GM19467 (cell line): ENCODE measurements at regions not wholly inside any gene's neighbourhood (a gene's known extent, or its start where the extent isn't known, plus 50 kb on each side); places are given as distances from the start of the nearest gene placed in this dataset.
"Not testable (repeated sequence)": the region's sequence is repeated elsewhere in the genome, so short reads cannot be mapped to it uniquely, and the experiment has no call there.

Experiments used
- ATAC-seq: cut with Tn5 transposase; IDR thresholded peaks from one replicate; pipeline ENCODE4 v1.9.1; 2021; ENCODE audit warnings: mild to moderate bottlenecking, moderate library complexity; ENCODE audit not compliant: unreplicated experiment

DNA sequence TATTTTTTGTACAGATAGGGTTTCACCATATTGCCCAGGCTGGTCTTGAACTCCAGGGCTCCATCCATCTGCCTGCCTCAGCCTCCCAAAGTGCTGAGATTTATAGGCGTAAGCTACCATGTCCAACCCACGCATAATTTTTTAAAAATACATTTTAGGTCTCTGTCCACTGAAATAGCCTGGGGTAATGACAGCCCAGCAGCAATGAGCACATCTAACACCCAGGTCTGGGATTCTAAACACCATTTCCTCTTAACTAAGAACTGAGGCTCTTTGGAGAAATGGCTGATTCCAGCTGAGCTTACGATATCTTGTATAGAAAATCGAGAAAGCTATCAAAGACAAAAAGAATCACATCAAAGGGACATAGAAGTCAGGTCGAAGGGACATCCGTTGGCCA, 245.3 kb downstream of the PARN start:
- no peak for ATAC-seq

- not testable (repeated sequence) for ATAC-seq
Observed at GRCh38 chr16:14383844-14384243, 246.2 kb downstream of the PARN start.

GRCh38 chr16:14378689-14379467, 251.2 kb downstream of the PARN start:
- no peak for ATAC-seq

- no peak for ATAC-seq
Observed at GRCh38 chr16:14378131-14378551, 251.9 kb downstream of the PARN start.

GRCh38 chr16:14377326-14377725, 252.7 kb downstream of the PARN start:
- no peak for ATAC-seq

DNA sequence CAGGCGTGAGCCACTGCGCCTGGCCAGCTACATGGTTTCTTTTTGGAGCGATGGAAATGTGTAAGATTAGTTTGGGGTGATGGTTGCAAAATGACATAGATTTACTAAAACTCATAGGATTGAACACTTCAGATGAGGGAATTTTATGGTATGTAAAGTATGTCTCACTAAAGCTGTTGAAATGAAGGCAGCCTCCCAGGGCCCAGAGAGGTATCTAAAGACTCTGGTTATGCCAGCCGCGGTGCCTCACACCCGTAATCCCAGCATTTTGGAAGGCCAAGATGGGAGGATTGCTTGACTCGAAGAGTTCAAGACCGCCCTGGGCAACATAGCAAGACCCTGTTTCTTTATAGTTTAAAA, 254.9 kb downstream of the PARN start:
- ATAC-seq, result no peak

DNA sequence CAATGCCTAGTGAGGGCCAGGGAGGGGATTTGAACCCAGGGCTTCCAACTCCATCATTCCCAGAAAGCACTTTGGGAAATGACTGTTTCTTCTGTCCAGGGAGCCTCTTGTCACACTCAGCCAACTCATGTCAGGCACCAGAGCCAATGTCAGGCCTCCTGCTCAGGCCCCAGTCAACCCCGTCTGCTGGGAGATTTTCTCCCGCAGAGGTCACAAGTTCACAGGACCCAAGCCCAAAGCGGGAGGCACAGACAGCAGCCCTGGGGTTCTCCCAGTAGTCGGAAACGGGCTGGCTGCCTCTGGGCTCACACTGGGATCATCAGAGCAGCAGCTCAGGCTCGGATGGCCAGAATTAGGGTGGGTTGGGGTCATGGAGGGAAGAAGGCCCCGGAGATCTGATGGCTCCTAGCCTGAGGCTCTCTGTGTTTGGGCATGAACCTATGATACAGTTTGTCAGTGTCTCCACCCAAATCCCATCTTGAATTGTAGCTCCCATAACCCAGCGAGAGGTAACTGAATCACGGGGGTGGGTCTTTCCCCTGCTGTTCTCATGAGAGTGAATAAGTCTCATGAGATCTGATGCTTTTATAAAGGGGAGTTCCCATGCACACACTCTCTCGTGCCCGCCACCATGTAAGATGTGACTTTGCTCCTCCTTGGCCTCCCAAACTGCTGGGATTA, 255.5 kb downstream of the PARN start:
- no peak for ATAC-seq

GRCh38 chr16:14373896-14374295, 256.2 kb downstream of the PARN start:
- ATAC-seq, result no peak

- no peak for ATAC-seq
Observed at GRCh38 chr16:14373406-14373805, 256.7 kb downstream of the PARN start.

GRCh38 chr16:14372471-14372870, 257.6 kb downstream of the PARN start:
- ATAC-seq, result no peak

GRCh38 chr16:14371778-14372431, 258.2 kb downstream of the PARN start:
- ATAC-seq, result no peak

DNA sequence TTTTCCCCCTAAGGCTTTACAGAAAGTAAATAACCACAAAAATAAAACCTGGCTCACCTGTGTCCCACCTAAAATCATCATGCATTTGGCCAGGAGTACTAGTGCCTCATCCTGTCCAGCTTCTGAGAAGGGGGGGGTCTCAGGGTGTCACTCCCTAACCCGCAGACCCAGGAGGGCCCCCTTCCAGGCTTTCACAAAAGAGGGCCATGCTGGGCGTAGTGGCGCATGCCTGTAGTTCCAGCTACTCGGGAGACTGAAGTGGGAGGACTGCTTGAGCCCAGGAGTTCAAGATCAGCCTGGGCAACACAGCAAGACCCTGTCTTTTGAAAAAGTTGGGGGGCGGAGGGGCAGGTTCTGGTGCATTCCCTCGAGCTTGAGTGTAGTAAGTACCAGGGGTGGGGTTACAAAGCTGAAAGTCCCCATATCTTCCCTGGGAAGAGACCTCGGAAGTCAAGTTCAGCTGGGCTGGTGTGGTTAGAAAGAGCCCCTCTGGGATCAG, 259.3 kb downstream of the PARN start:
- ATAC-seq, result no peak

DNA sequence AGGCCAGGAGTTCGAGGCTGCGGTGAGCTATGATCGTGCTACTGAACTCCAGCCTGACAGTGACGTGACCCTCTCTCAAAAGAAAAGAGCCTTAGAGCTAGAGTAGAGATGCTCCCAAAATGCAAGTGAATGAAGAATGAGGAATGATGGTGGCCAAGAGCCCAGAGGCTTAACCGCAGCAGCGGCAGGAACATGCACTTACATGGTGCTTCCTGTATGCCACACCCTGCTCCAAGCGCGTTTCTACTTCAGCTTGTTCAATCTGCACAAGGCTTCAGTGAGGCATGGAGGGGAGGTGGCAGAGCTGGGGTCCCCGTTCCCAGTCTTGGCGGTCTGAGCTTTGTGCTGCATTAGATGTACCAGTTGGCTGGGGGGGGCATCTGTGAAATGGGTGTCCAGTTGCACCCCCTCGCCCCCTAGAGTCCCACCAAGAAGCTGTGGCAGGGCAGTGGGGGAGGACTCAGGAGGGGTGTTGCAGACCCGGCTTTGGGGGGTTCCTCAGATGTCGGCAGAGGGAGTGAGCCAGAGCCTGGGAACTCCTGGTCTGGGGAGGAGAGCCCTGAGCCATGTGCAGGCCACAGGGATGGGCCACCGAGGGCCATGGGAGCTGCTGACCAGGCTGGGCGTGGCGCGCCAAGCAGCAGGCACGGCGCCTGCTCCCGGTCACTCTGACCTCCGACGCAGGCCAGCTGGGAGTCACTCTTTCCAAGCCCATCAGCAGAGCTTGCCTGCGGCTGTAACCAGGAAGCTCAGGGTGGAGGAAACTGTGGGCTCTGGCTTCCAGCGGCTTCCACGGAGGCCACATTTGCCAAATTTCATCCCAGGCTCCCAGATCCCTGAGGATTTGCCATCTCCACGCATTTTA, 260.1 kb downstream of the PARN start:
- no peak for ATAC-seq

- no peak for ATAC-seq
Observed at GRCh38 chr16:14368399-14368798, 261.7 kb downstream of the PARN start.

- no peak for ATAC-seq
Observed at GRCh38 chr16:14366974-14367707, 262.9 kb downstream of the PARN start.

GRCh38 chr16:14366447-14366846, 263.6 kb downstream of the PARN start:
- ATAC-seq, result no peak

DNA sequence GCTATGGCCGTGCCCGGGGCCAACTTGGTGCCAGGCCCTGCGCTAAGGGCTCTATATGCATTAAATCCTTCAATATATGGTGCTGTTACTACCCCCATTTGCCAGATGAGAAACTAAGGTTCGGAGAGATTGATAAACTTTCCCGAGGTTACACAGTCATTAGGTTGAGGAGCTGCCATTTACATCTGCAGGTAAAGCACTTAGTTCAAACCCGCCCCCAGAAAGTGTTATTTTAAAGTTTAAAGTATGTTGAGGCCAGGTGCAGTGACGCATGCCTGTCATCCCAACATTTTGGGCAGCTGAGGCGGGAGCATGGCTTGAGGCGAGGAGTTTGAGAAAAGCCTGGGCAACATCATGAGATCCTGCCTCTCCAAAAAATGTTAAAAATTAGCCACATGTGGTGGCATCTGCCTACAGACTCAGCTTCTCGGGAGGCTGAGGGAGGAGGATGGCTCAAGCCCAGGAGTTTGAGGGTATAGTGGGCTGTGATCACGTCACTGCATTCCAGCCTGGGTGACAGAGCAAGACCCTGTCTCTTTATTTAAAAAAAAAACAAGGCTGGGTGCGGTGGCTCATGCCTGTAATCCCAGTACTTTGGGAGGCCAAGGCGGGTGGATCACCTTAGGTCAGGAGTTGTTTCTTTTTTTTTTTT, 264.7 kb downstream of the PARN start:
- no peak for ATAC-seq

DNA sequence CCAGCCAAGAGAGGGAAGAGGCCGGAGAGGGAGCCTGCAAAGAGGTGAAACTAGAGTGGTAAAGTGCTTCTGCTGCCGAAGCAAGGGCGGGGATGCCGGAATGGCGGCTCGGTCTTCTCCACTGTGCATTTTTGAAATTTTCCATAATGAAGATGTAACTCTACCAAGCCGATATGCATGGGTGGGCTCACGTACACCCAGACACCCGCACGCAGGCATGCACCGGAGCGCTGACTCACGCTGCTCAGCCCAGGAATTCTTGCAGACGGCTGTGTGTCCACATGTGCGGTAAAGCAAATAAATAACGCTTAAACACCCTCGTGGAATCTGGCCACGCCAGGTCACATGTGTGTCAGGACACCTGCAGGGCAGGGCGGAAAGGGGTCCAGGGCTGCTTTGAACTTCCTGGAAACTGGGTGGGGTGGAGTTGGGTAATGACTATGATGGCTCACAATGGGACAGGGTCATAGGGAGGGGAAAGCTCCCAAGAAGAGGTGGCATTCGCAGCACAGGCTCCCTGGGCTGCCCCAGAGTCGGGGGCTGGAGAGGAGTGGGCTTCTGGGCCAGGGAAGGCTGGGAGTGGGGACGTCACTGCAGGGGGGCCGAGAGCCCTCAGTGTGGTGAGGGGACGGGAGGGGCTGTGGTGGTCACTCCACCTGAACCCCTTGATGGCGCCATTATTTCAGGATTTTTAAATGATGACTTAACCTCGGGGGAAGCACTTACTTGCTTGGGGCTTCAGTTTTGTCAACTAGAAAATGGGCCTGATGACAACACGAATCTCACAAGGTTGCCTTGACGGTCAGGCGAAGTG, 265.5 kb downstream of the PARN start:
- ATAC-seq, result no peak

GRCh38 chr16:14364112-14364385, 266.0 kb downstream of the PARN start:
- no peak for ATAC-seq
